Suppressor macrophage treated with lipopolysaccharide for 4 hours (primary cell): ENCODE measurements at regions not wholly inside any gene's neighbourhood (a gene's known extent, or its start where the extent isn't known, plus 50 kb on each side); places are given as distances from the start of the nearest gene placed in this dataset.
A peak's percentile ranks its signal among the peaks of the same experiment; 100 is the strongest.
"Not testable (repeated sequence)": the region's sequence is repeated elsewhere in the genome, so short reads cannot be mapped to it uniquely, and the experiment has no call there.

Experiments used
- DNase-seq: peaks from one replicate; pipeline ENCODE4 v3.0.0-alpha.2; 2020

- DNase-seq: peak; percentile 61
Measured at GRCh38 chr3:106083207-106083606, 214.4 kb upstream of the CBLB start.

- DNase-seq: no peak
Measured at GRCh38 chr3:106083854-106084253, 215.0 kb upstream of the CBLB start.

- DNase-seq: no peak
Measured at GRCh38 chr3:106086038-106086437, 217.2 kb upstream of the CBLB start.

DNA sequence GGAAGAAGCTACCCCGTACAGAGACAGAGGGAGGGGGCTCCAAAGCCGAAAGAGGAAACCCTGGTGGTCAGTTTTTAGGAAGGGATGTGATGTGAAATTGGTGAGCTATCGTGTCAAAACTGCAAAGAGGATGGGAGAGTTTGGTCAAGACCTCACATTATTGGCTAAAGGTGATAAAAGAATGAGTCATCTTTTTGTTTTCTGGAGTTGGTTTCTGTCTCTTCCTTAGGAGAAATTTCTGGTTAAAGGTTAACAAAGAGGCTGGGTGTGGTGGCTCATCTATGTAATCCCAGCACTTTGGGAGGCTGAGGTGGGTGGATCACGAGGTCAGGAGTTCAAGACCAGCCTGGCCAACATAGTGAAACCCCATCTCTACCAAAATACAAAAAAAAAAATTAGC lies 217.8 kb upstream of the CBLB start:
- no peak for DNase-seq

- no peak for DNase-seq
Measured at GRCh38 chr3:106088304-106088703, 219.5 kb upstream of the CBLB start.

DNA sequence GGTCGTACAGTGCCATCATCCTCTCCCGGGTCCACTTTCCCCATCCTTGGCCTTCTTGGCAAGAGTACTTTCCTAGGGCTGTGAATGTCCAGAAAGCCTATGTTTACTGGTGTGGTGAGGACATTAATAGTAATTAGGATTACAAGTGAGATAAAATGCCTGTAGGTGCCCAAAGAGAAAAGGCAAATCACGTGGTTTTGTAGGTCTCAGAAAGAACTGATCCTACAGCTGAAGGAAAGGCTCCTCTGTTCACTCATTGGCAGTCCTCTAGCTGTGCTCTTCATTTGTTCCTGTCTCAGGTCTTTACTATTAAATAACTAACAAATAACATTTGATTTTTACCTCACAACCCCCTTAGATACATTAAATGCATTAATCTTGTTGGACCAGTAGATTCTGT lies 220.1 kb upstream of the CBLB start:
- no peak for DNase-seq

- DNase-seq: no peak
Measured at GRCh38 chr3:106089806-106090205, 221.0 kb upstream of the CBLB start.

DNA sequence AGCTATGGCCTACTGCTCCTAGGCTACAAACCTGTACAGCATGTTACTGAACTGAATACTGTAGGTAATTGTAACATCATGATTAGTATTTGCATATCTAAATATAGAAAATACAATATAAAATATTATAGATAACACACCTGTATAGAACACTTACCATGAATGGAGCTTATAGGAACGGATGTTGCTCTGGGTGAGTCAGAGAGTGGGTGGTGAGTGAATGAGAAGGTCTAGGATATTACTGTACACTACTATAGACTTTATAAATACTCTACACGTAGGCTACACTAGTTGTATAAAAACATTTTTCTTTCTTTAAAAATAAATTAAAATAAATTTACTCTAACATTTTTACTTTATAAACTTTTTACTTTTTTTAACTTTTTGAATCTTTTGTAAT lies 224.0 kb upstream of the CBLB start:
- no peak for DNase-seq

DNA sequence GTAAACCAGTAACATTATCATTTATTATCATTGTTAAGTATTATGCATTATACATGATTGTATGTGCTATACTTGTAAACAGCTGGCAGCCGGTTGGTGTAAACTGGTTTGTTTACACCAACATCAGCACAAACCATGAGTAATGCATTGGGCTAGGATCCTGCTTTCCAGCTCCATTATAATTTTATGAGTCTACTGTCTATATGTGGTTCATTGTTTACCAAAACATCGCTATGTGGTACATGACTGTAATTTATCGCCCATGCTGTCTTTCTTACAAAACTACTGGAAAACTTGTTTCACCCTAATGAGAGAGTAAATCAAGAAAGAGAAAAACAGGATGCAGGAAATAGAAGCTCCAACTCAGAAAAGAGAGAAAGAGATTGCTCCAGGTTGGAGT lies 224.8 kb upstream of the CBLB start:
- DNase-seq: no peak

GRCh38 chr3:106097817-106098435 lies 229.1 kb upstream of the CBLB start:
- DNase-seq: no peak

DNA sequence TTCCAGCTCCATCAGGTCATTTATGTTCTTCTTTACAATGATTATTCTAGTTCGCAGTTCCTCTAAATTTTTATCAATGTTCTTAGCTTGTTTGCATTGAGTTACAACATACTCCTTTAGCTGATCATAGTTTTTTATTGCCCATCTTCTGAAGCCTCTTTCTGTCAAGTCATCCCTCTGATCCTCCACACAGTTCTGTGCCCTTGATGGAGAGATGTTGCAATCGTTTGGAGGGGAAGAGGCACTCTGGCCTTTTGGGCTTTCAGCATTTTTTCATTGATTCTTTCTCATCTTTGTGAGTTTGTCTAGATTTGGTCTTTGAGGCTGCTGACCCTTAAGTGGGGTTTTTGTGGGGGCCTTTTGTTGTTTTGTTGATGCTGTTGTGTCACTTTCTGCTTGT lies 234.6 kb upstream of the CBLB start:
- DNase-seq: no peak

DNA sequence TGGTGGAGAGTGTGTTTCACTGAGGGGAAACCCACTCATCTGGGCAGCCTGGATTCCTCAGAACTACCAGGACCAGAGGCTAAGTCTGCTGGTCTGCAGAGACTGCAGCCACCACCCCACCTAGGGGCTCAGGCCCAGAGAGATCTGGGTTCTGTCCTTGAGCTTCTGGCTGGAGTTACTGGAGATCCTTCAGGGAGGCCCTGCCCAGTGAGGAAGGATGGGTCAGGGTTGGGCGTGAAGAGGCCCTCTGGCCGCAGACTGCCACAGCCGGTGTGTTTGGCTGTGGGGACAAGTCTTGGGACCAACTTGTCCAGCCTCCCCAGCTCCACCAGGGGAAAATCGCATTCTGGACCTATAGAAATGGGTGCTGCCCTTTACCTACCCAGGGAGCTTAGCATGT lies 235.3 kb upstream of the CBLB start:
- DNase-seq: no peak

DNA sequence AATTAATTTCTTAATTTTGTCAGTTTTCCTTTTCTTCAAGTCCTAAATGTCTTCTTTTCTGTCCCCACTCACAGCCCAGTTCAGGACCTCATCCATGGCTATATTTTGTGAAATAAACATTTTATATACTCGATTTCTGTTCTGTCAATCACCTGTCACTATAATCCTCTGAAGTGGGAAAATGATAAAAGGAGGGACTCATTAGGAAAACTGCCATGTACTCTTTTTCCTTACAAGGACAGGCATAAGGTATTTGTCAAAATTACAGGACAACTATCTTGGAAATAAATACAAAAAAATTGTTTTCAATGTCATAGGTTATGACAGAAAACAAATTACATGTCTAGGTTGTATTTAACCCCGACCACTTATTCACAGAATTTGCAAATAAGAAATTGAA lies 240.1 kb upstream of the CBLB start:
- no peak for DNase-seq

- not testable (repeated sequence) for DNase-seq
Measured at GRCh38 chr3:106112561-106112960, 243.7 kb upstream of the CBLB start.

DNA sequence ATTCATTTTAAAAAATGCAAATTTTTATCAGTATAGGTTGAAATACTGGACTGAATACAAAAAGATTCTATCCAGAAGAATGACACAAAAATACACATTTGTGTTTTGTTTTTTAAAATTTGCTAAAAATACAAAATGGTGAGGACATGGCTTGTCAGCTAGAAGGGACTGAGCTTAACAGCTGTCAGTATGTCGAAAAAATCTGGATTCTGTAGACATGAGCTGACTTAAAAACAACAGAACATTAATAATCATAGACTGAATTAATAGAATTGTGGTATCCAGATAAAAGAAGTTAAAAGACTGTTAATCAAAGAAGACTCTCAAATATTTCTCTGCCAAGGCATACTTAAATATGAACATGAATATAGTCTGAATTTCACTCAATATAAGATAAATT lies 244.9 kb upstream of the CBLB start:
- no peak for DNase-seq

- no peak for DNase-seq
Measured at GRCh38 chr3:106114220-106114619, 245.4 kb upstream of the CBLB start.

DNA sequence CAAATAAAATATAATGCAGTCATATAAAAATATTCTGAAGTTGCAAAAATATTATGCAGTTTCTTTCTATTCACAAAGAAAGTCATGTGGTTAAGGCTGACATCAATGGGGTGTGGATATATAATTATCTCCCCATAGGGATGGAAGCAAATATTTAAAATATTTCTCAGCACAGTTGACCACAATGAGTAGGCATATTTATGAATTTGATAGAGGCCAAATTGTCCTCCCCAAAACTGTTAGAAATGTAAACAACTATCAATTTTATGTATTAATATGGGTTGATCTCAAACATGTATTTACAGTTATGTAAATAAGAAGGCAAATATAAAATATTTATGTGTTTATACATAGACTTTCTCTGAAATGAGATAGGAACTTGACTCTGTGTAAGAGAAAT lies 246.0 kb upstream of the CBLB start:
- DNase-seq: no peak

DNA sequence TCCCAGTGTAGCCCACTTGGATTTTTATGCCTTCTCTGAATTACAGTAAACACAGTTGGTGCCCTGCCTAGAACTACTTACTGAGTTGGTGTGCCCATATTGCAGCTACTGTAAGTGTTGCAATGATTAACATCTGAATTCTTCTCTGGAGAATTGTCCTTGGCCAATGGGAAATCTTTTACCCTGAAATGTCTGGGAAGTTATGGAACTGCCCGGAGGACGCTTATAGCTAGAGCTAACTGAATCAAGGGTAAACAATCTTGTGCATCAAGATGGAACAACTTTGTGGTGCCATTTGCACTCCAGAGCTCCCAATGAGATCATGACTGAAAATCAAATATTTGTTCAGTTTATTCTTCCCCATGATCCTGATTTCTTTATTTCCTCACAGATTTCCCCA lies 246.7 kb upstream of the CBLB start:
- no peak for DNase-seq

GRCh38 chr3:106116733-106117489 lies 248.1 kb upstream of the CBLB start:
- DNase-seq: no peak

- no peak for DNase-seq
Measured at GRCh38 chr3:106117490-106117858, 248.7 kb upstream of the CBLB start.

DNA sequence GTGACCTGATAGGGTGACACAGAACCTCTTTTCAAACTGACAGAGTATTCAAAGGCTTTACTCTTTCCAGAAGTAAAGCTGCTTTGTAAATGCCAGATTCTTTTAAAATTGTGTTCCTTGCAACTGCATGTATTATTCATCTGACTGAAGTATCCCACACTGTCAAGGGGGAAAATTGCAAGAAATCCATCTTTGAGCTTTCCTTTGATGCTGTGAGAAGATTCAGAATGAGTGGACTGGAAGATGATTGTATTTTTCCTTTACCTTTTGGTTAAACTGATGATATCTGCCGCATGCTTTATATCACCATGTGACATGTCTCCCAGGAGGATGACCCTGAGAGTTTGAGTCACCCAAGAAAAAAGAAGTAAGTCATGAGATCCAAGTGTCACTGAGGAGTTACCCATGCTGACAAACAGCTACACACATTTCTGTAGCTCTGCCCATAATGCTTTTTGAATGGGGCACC lies 250.8 kb upstream of the CBLB start:
- peak; percentile 72 for DNase-seq

DNA sequence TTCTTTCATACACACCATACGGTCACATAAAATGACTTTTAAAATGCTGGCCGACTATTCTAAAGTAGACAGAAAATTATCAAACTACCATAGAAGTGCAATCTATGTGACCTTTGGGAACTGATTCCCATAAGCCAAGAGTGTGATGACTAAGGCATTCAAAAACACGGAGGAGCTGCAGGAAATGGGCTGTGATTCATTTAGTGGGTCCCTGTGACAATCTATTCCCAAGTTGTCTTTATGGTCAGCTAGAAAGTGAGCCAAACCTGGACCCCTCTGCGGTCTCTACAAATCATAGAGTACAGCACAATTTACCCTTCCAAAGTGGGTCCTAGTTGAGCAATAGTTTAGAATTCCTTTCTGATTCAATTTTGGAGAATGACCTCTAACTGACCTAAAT lies 251.5 kb upstream of the CBLB start:
- DNase-seq: peak; percentile 27

DNA sequence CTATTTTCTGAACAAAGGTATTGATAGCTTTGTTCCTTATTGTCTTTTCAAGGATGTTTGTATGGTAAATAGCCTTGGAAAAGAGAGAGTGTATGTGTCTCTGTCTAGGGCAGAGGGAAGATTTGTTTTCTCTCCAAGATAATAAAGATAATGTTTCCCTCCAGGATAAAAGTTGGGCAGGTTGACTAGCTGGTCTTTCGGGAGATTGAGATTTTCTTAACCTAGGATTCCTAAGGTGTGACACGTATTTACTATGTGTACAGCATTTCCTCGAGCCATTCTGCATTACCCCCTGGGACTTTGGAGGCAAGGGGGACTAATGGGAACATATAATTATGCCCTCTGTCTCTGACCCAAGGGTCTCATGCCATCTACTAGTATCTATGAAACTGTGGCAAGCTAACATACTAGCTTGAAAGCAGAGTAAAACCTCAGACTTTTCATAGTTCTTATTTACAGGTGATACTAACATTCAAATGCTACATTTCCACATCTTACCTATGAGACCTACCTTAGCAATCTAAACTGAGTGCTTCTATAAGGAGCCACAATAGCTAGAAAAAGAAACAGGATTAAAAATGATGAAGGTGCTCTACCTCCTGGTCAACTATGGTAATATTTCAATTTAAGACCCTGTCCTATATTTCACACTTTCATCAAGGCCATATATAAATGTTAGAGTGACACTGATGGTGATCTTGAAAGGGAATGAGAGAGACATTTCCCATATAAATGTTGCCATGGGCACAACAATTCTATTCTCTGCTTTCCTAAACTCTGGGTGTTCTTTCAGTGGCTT lies 252.9 kb upstream of the CBLB start:
- no peak for DNase-seq

- no peak for DNase-seq
Measured at GRCh38 chr3:106124818-106125217, 256.0 kb upstream of the CBLB start.
